Stomach (tissue), 4 donors: ENCODE measurements at regions not wholly inside any gene's neighbourhood (a gene's known extent, or its start where the extent isn't known, plus 50 kb on each side); places are given as distances from the start of the nearest gene placed in this dataset.

Experiments
- CTCF ChIP-seq, 7 experiments: fragments of 450-650 bp in 4 of 7; fragments of 200-600 bp in 3 of 7; sonication (generic) in 3 of 7; IDR thresholded peaks; one replicate each; pipeline ENCODE4 v1.5.1; 2016 to 2019; ENCODE audit warnings: antibody characterized with exemption in 7 of 7, control low read depth in 2 of 7, mild to moderate bottlenecking in 1 of 7
- EP300 ChIP-seq: sonication (generic); formaldehyde crosslinking; IDR thresholded peaks from one replicate; pipeline ENCODE4 v1.6.1; 2017; ENCODE audit warnings: antibody characterized with exemption
- POLR2A ChIP-seq, 4 donors: fragments of 450-650 bp; IDR thresholded peaks; one replicate each; pipeline ENCODE4 v1.6.1; 2016; ENCODE audit warnings: antibody characterized with exemption in 4 of 4, control low read depth in 2 of 4, mild to moderate bottlenecking in 1 of 4, moderate library complexity in 1 of 4
- POLR2AphosphoS5 ChIP-seq, 3 donors: sonication (generic); formaldehyde crosslinking; IDR thresholded peaks; one replicate each; pipeline ENCODE4 v1.6.1; 2016; ENCODE audit warnings: antibody characterized with exemption in 3 of 3

DNA sequence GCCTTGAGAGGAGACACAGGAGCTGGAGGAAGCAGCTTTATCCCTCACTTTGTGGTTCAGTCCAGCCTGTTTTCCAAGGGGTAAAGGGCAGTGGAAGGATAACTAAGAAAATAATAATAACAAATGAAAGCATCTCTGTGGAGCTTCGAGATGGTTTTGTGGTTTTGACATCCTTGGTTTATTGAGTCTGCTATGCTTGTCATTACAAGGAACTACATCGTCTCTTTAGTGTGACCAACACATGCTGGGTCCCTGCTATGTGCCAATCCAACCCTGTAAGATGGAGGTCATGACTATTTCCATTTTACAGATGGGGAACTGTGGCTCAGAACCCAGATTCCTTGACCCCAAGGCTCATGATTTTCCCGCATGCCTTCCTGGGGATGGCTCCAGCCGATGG, 124.8 kb downstream of the MRM1 start:
- no peak for TF ChIP-seq POLR2A (IDR thresholded peaks at IDR 0.05)
- no peak for TF ChIP-seq POLR2AphosphoS5 (IDR thresholded peaks at IDR 0.05)
- no peak for TF ChIP-seq CTCF (IDR thresholded peaks at IDR 0.05)
- no peak for TF ChIP-seq EP300
